Inflammatory macrophage treated with lipopolysaccharide for 4 hours (primary cell): ENCODE measurements at regions not wholly inside any gene's neighbourhood (a gene's known extent, or its start where the extent isn't known, plus 50 kb on each side); places are given as distances from the start of the nearest gene placed in this dataset.
"Not testable (repeated sequence)": the region's sequence is repeated elsewhere in the genome, so short reads cannot be mapped to it uniquely, and the experiment has no call there.

ENCODE experiments used
- DNase-seq: peaks from one replicate; pipeline ENCODE4 v3.0.0-alpha.2; 2020

DNA sequence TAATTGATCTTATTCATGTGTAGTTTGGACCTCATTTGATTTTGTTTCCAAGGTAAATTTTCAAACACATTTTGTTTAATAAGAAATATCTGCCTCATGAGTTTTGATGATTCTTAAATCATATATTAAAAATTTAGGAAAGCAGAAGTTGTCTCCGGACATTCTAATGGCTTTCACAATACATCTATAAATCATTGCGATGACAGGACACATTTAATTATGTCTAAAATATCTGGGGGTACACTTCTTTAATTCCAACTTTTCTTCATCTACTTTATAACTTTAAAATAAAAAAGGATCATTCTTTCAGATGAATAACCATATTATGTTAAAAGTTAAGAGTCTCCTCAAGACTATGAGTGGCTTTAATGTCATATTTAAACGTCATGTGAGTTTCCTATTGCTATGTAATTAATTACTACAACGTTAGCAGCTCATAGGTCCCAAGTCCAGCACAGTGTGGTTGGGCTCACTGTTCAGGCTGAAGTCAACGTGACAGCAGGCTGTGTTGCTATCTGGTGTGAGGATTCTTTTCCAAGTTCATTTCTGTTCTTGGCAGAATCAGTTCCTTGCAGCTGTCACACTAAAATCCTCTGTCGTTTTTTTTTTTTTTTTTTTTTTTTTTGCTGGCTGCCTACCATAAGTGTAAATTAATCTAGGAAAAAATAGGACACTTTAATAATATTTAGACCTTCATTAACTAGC, 893.5 kb downstream of the LTN1 start:
- DNase-seq = no peak

DNA sequence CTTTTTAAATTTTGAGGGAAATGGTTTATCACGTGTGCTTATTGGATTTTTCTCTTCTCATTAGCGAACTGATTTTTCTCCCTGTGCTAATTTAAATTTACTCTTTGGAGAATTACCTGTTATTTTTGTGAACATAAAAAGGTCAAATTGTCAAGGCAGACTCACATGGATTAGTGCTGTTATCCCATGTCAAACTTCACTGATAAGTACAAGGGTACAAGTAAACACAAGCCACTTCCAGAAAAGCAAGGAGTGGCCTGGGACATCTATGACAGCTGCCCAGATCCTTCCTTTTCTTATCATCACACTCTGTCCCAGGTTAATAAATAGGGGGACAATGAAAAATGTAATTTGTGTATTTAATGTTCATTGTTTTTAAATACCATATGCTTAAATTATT, 901.2 kb downstream of the LTN1 start:
- no peak for DNase-seq

DNA sequence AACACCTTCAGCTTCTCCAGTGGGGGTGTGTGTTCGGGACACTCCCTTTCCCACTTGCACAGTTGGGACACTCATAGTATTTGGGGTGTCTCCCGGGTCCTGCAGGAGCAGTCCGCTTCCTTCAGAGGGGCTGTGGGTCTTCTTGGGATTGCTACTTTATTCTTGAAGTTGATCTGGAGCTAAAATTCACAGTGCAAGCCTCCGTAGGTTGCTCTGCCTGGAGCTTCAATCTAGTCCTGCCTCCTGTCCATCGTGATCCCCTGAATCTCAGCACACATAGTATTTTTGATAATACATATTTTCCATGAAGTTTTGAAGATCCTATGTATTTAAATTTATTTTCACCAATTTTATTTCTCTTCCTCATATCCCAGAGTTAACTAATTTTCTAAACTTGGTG, 902.1 kb downstream of the LTN1 start:
- no peak for DNase-seq

DNA sequence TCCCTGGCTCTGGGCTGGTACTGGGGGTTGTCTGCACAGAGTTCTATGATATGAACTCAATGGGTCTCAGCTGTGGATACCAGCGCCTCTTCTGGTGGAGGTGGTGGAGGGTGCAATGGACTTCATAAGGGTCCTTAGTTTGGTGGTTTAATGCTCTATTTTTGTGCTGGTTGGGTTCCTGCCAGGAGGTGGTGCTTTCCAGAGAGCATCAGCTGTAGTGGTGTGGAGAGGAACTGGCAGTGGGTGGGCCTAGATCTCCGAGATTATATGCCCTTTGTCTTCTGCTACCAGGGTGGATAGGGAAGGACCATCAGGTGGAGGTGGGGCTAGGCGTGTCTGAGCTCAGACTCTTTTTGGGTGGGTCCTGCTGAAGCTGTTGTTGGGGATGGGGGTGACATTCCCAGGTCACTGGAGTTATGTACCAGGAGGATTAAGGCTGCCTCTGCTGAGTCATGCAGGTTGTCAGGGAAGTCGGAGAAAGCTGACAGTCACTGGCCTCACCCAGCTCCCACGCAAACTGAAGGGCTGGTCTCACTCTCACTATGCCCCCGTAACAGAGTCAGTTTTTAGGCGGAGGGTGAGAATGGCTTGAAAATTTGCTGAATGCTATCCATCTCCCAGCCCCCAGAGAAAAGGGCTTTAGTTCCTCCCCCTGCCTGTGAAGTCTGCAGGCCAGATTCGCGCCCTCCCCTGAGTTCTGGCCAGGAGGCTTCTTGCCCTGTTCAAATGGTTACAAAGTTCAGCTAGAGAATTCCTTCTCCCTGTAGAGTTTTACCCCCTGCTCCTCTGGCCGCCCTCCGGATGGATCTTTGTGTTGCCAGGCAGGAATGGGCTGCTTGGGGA, 902.9 kb downstream of the LTN1 start:
- DNase-seq = no peak

GRCh38 chr21:28086861-28087581, 905.7 kb downstream of the LTN1 start:
- DNase-seq = no peak

GRCh38 chr21:28084951-28085350, 907.7 kb downstream of the LTN1 start:
- DNase-seq = no peak

- no peak for DNase-seq
Observed at GRCh38 chr21:28083350-28083749, 909.3 kb downstream of the LTN1 start.

GRCh38 chr21:28078126-28078525, 914.6 kb downstream of the LTN1 start:
- no peak for DNase-seq

DNA sequence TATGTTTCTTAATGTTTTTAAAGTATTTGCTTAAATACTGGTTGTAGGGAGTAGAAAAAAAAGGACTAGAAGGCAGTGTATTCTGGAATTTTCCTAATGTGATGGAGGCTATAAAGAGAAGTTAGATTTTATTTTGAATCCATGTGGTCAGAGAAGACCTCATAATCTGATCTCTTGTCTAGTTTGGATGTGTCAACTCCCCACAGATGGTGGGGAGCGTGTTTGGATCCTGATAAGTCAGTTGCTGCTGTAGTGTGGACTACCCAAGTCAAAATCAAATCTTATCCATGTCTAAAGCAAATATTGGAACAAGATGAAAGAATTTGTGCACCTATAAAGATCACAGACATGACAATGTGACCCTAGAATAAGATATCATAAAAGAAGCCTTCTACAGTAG, 918.0 kb downstream of the LTN1 start:
- no peak for DNase-seq

GRCh38 chr21:28072601-28073000, 920.1 kb downstream of the LTN1 start:
- no peak for DNase-seq

DNA sequence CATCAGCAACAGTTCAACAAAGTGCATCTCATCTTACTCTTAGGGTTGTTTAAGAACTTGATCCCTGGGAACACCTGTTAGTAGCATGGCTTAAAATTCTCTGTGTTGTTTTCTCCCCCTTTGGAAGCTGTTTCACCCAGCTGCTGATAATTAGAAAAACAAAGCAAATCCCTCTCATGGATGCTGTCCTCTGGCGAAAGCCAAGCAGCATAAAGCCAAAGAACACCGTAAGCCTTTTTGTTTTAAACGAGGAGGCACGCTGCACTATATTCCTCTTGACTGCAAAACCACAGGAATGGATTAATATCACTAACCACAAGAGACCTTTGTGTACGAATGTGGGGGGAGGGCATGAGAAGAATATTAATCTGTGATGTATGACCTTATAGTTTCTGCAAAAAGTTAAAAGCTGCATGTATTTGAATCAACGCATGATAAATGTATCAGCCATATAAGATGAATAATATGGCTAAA, 923.2 kb downstream of the LTN1 start:
- no peak for DNase-seq

DNA sequence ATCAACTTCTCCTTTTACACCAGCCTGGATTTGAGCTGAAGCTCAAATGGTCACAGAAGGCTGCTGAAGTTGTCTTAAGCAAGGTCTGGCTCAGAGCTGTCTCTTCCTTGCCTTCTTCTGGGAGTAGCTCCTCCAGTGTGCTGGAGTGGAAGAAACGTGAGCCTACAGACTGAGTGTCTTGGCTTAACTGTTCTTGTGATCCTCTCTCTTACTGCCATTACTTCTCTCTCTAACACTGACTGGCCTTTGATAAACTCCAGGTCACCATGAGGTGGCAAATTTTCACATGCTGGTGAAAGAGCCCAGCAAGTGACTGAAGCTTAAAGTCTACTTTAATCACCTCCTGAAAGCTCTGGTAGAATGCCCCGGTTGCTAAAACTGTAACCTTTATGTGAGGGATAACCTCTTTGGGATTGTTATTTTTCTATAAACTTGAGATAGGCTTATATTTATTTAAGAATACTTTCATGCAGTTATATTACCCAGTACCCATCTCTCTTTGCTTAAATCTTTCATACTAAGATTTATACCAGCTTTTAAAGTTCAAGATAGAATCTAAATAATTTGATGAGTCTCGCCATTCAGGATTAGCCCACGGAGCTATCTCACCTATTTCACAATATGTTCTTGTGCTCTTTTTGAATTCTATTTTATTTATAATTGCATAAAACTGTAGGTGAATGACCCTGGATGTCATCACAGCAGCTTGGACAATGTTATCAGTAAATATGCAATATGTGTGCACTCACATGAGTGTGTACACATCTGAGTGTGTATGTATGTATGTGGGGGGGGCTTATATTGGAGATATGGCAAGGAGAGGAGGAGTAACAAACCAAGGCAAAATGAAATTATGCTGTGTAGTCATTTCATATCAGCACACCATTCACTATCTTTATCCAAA, 924.0 kb downstream of the LTN1 start:
- DNase-seq = no peak

DNA sequence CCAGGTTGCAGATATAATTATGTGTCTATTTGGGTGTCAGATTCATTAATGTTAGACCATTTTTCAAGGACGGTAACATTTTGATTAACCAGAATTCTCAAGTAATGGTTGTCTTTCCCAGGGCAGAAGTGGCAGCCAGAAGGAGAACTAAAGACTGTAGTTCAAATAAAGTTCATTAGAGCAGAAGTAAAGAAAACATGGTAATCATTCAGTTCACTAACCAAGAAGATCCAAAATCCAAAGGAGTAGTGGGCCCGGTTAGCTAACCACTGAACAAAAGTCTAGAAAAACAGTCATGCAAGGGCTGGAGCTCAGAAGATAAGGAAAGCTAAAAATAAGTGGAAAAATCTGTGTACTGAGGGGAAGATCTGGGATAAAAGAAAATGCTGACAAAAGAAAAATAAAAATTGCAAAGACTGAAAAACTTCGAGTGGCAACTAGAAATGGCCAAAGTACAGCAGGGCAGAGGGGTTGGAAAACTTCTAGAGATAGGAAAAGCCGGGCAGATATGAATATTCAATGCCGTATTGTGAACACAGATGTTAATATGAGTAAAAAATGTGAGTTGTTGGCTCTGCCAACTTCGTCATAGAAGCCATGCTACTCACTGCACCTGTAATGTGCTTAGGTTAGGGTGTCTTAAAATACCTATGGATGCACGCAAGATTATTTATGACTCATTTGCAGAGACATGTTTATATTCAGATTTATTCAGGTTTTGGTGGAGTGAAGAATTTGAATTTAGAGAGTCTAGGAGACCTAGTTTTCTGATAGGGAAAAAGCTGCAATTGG, 925.9 kb downstream of the LTN1 start:
- no peak for DNase-seq

DNA sequence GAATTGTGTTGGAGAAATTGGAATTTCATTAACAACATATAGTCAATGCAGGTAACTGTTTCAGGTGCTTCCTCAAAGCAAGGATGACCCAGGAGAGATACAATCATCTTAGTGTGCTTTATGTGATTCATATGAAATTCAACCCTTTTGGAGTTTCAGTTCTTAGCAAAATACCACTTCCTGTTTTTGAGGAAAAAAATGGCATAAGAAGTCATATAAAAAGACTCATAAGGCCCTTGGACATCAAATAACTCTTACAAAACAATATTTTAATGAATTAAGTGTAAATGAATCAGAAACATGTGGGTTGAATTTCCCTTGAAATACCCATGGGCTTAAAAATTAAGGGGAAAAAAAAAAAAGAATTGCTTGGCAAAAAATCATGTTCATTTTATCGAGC, 926.6 kb downstream of the LTN1 start:
- peak; percentile 65 for DNase-seq

DNA sequence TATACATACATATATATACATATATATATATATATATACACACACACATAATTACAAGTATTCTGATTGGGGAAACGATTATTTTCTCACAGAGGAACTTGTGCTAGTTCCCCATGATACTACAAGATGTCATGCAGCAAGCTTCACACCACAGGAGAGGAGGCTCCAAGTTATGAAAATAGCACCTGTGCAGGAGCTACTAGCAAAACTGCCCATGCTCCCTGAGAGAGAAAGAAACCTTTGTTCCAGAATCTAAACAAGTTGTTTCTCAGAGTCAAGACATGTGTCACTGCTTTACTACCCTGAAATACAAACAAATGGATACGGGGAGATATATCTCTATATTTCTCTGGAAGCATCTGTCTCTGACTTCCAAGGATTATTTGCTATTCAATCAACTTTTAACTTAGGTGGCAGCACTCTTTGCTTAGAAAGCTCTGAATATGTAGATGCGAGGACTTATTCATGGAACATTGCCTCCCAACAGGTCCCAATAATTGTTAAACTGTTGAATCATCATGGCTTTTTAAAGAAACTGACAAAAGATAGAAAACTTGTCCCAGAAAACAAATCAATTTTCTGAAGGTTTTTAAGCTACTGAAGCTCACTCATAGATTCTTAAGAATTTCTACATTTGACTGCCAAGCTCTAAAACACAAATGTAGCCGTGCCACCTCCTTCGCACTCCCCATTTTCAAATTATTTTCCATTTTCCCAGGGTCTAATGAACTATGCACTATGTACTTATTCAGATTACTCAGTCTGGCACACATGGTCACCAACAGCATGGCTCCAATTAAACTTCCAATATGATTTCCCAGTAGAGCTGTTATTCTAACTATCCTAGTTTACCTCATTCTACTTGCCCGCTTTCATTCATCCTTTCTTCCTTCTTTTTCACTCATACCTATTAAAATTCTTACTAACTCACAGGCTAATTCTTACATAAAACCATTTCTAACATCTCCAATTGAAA, 929.1 kb downstream of the LTN1 start:
- no peak for DNase-seq

GRCh38 chr21:28052956-28053355, 939.7 kb downstream of the LTN1 start:
- not testable (repeated sequence) for DNase-seq

DNA sequence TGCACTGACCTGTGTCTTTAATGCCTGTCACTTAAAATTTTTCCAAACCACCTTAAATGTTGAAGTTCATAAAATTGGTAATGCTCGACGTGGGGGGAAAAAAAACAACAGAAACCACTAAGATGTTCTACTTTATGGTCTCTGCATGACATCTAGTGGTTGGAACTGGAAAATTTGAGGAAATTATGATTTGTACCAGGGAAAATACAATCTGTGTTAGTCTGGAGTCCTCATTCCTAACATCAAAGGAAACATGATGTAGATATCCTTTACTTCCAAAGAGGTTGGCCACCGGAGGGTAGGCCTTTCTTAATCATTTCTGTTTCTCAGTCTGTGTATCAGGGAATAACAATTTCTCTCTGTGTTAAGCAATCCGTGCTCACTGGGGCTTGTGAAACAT, 941.0 kb downstream of the LTN1 start:
- DNase-seq = peak; percentile 10

DNA sequence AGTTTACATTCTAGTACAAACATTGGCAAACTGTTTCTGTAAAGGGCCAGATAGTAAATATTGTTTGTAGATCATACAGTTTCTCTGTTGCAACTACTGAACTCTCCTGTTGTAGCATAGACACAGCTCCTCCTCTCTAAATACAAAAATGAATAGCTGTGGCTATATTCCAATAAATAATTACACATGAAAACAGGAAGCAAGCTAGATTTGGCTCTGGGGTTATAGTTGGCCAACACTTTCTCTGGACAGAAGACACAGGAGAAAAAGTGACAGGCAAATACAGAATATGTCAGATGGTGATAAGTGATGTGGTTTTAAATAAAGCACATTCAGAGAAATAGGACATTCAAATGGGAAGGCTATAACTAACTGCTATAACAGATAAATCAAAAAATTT, 957.0 kb downstream of the LTN1 start:
- DNase-seq = not testable (repeated sequence)

- DNase-seq = not testable (repeated sequence)
Observed at GRCh38 chr21:28034916-28035315, 957.8 kb downstream of the LTN1 start.

DNA sequence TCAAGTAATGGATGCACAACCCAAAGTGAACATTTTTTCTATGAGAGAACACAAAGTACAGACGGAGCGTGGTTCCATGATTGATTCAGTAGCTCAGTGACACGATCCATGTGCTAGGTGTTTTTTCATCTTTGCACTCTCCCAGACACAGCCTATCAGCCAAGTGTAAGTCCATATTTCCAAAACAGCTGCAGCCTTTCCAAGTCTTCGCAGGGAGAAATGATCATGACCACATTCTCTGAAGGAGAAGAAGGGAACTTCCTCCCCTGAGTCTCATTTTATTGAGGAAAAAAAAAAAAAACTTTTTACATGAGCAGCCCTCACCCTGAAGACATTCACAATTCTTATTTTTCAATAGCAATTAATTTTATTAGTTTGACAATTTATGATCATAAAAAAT, 958.3 kb downstream of the LTN1 start:
- DNase-seq = not testable (repeated sequence)
